ENCODE measurements at regions not wholly inside any gene's neighbourhood (a gene's known extent, or its start where the extent isn't known, plus 50 kb on each side); places are given as distances from the start of the nearest gene placed in this dataset.

DNA sequence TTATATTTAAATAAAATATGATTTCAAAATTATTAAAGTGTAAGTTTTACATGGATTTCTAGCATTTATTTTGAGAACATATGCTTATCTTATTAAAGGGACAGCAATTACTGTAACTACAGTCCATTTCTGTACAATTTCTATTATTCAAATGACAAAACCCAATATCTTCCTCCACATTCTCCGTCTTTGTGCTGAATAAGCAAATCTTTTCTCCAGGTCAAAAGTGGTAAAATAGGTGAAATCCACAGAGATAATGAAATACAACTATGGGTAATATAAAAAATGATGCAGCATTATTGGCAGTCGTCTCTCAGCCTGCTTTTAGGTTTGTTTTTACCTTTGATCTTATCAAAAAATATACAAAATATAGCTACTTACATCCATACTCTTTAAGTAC lies 79.4 kb upstream of the OTX2 start:
- POLR2A ChIA-PET: no interaction called here

GRCh38 chr14:56888274-56888673 lies 78.0 kb upstream of the OTX2 start:
- intact Hi-C loops (cut with micrococcal nuclease): no loop called here
- Mint-ChIP-seq H3K4me1 (ENCODE audit: low read depth) (no peaks in the 10 kb centered on the region), H3K36me3 (no peaks in the 10 kb centered on the region), H3K9me3 (no peaks in the 10 kb centered on the region), H3K27ac (no peak overlapping the region), H3K4me3 (no peak overlapping the region), H3K27me3 (peaks cover 26% of the 10 kb centered on the region)
- ChIA-PET CTCF (no interaction called here), POLR2A (no interaction called here)
- no peak for DNase-seq

More for the DNA sequence above, 79.4 kb upstream of the OTX2 start:
- intact Hi-C loops (cut with micrococcal nuclease): no loop called here
- CTCF ChIA-PET: no interaction called here
- no peak overlapping the region for H3K4me3 Mint-ChIP-seq
- H3K27ac Mint-ChIP-seq: no peak overlapping the region
- no peak for DNase-seq
- no peaks in the 10 kb centered on the region for H3K4me1 Mint-ChIP-seq (ENCODE audit: low read depth)
- peaks cover 30% of the 10 kb centered on the region for H3K27me3 Mint-ChIP-seq
- no peaks in the 10 kb centered on the region for H3K36me3 Mint-ChIP-seq
- H3K9me3 Mint-ChIP-seq: no peaks in the 10 kb centered on the region

DNA sequence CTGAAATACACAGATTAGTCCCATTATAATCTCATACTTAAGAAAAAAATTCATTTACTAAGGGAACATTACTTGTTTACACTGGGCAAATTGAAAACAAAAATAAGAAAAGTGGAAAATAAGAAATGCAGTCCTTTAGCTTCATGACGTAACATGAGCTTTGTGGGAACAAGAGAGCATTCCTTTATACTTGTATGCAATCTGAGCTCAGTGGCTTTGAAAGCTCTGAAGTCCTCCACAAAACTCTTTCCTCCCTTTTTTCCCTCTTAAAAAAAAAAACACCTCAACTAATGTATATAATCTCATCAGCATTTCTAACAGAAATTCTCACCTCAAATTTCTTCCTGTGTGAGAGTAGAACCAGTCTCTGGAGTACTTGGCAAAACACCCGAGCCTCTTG lies 76.9 kb upstream of the OTX2 start:
- Mint-ChIP-seq H3K36me3 (no peaks in the 10 kb centered on the region), H3K9me3 (no peaks in the 10 kb centered on the region), H3K27ac (no peak overlapping the region), H3K27me3 (peaks cover 19% of the 10 kb centered on the region), H3K4me1 (ENCODE audit: low read depth) (no peaks in the 10 kb centered on the region), H3K4me3 (no peak overlapping the region)
- intact Hi-C loops (cut with micrococcal nuclease): no loop called here
- DNase-seq: no peak
- CTCF ChIA-PET: interaction anchor here (0.5 kb wide), 1 partner anchor 70 kb away, joined by 3 read pairs; no protein-coding TSS in a partner anchor
- POLR2A ChIA-PET: no interaction called here

DNA sequence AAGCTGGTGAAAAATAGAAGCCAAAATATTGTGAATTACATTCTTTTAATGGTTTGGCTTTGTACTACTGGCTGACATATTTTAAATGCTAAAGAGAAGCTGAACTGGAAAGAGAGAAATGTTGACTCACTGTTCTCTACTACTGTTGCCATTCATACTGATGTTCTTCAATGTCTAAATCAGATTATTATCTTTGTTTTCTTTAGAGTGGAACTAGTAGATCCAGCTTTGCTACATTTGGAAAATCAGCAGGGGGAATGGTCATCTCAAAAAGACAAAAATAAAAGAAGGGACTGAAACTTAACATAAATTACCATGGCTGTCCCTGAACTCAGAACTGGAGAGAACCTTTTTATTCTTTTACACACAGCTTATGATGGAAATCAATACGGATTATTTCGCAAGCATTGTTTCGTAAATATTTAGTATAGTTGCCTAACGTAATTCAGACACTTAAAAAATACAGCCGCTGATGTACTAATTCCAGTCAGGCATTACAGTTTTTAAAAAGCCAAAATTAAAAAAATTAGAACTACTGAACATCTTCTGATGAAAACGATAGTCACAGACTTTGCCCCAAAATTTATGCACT lies 76.3 kb upstream of the OTX2 start:
- DNase-seq: no peak
- H3K4me3 Mint-ChIP-seq: no peak overlapping the region
- ChIA-PET POLR2A (no interaction called here), CTCF (no interaction called here)
- intact Hi-C loops (cut with micrococcal nuclease): no loop called here
- H3K36me3 Mint-ChIP-seq: no peaks in the 10 kb centered on the region
- no peaks in the 10 kb centered on the region for H3K4me1 Mint-ChIP-seq (ENCODE audit: low read depth)
- H3K27ac Mint-ChIP-seq: no peak overlapping the region
- peaks cover 17% of the 10 kb centered on the region for H3K27me3 Mint-ChIP-seq
- no peaks in the 10 kb centered on the region for H3K9me3 Mint-ChIP-seq

DNA sequence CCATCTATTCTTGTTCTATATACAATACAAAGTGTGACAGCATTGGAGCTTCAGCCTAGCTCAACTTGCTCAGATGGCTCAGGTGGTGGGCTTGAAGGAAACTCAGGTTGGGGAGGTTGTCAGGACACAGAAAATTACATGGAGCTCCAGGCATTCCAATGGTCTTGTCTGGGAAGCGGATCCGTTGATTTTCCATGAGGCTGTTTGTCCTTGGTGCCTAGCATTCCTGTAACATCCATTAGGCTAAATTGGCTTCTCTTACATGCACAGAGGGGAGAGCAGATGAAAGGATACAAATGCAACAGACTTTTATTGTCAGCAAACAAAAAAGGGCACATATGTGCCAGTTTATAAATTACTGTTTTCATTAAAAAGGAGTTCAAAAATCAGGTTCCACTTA lies 75.5 kb upstream of the OTX2 start:
- Mint-ChIP-seq H3K36me3 (no peaks in the 10 kb centered on the region), H3K27me3 (peaks cover 17% of the 10 kb centered on the region), H3K4me1 (ENCODE audit: low read depth) (no peaks in the 10 kb centered on the region), H3K4me3 (no peak overlapping the region), H3K9me3 (no peaks in the 10 kb centered on the region), H3K27ac (no peak overlapping the region)
- POLR2A ChIA-PET: no interaction called here
- CTCF ChIA-PET: no interaction called here
- DNase-seq: no peak
- intact Hi-C loops (cut with micrococcal nuclease): no loop called here

GRCh38 chr14:56884617-56885016 lies 74.3 kb upstream of the OTX2 start:
- H3K36me3 Mint-ChIP-seq: no peaks in the 10 kb centered on the region
- H3K4me1 Mint-ChIP-seq (ENCODE audit: low read depth): no peaks in the 10 kb centered on the region
- intact Hi-C loops (cut with micrococcal nuclease): no loop called here
- peaks cover 15% of the 10 kb centered on the region for H3K27me3 Mint-ChIP-seq
- H3K9me3 Mint-ChIP-seq: no peaks in the 10 kb centered on the region
- ChIA-PET POLR2A (no interaction called here), CTCF (interaction anchor here (0.8 kb wide), 1 partner anchor 394 kb away, joined by 3 read pairs; no protein-coding TSS in a partner anchor)
- H3K4me3 Mint-ChIP-seq: no peak overlapping the region
- H3K27ac Mint-ChIP-seq: no peak overlapping the region
- DNase-seq: no peak

- Mint-ChIP-seq H3K9me3 (no peaks in the 10 kb centered on the region), H3K4me1 (ENCODE audit: low read depth) (no peaks in the 10 kb centered on the region), H3K27me3 (peaks cover 7% of the 10 kb centered on the region), H3K36me3 (no peaks in the 10 kb centered on the region), H3K4me3 (no peak overlapping the region), H3K27ac (no peak overlapping the region)
- POLR2A ChIA-PET: no interaction called here
- intact Hi-C loops (cut with micrococcal nuclease): no loop called here
- DNase-seq: no peak
- CTCF ChIA-PET: no interaction called here
Measured at GRCh38 chr14:56881181-56881580, 70.9 kb upstream of the OTX2 start.

- no peak overlapping the region for H3K4me3 Mint-ChIP-seq
- H3K27ac Mint-ChIP-seq: no peak overlapping the region
- ChIA-PET CTCF (interaction anchor here (0.9 kb wide), 1 partner anchor 189 kb away, joined by 3 read pairs; no protein-coding TSS in a partner anchor), POLR2A (no interaction called here)
- H3K4me1 Mint-ChIP-seq (ENCODE audit: low read depth): no peaks in the 10 kb centered on the region
- H3K36me3 Mint-ChIP-seq: no peaks in the 10 kb centered on the region
- no peak for DNase-seq
- peaks cover 7% of the 10 kb centered on the region for H3K27me3 Mint-ChIP-seq
- no peaks in the 10 kb centered on the region for H3K9me3 Mint-ChIP-seq
- intact Hi-C loops (cut with micrococcal nuclease): no loop called here
Measured at GRCh38 chr14:56878766-56879165, 68.5 kb upstream of the OTX2 start.

GRCh38 chr14:56875104-56875675 lies 64.9 kb upstream of the OTX2 start:
- Mint-ChIP-seq H3K4me1 (ENCODE audit: low read depth) (no peaks in the 10 kb centered on the region), H3K4me3 (no peak overlapping the region), H3K27me3 (peaks cover 5% of the 10 kb centered on the region), H3K9me3 (no peaks in the 10 kb centered on the region), H3K36me3 (no peaks in the 10 kb centered on the region), H3K27ac (no peak overlapping the region)
- POLR2A ChIA-PET: no interaction called here
- CTCF ChIA-PET: no interaction called here
- DNase-seq: no peak
- intact Hi-C loops (cut with micrococcal nuclease): no loop called here

DNA sequence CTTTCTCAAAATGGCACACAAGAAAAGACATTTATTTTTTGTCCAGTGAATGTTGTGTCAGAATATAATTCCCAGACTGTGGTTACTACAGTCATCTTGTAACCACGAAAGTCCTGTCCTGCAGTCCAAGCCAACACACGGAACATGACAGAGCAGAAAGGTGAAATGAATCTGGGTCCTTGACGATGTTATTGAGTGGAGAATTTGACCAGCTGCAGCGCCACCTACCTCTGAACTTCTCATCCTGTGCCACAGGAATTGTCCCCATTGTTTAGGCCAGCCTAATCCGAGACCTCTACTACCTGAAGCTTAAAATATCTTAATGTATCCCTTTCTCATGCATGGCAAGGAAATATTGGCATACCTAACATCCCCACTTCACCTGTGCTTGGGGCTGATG lies 64.1 kb upstream of the OTX2 start:
- H3K9me3 Mint-ChIP-seq: no peaks in the 10 kb centered on the region
- H3K4me1 Mint-ChIP-seq (ENCODE audit: low read depth): no peaks in the 10 kb centered on the region
- CTCF ChIA-PET: interaction anchor here (0.6 kb wide), 1 partner anchor 59 kb away, joined by 3 read pairs; no protein-coding TSS in a partner anchor
- H3K36me3 Mint-ChIP-seq: no peaks in the 10 kb centered on the region
- DNase-seq: peak; percentile 9
- peaks cover 4% of the 10 kb centered on the region for H3K27me3 Mint-ChIP-seq
- no peak overlapping the region for H3K27ac Mint-ChIP-seq
- H3K4me3 Mint-ChIP-seq: no peak overlapping the region
- POLR2A ChIA-PET: no interaction called here
- intact Hi-C loops (cut with micrococcal nuclease): loop anchor here (5.0 kb wide), 1 partner anchor 382 kb away; no protein-coding TSS in a partner anchor

- Mint-ChIP-seq H3K36me3 (no peaks in the 10 kb centered on the region), H3K9me3 (no peaks in the 10 kb centered on the region), H3K4me1 (ENCODE audit: low read depth) (no peaks in the 10 kb centered on the region), H3K27me3 (no peaks in the 10 kb centered on the region), H3K4me3 (no peak overlapping the region), H3K27ac (no peak overlapping the region)
- intact Hi-C loops (cut with micrococcal nuclease): loop anchor here (5.0 kb wide), 1 partner anchor 378 kb away; no protein-coding TSS in a partner anchor
- DNase-seq: no peak
- POLR2A ChIA-PET: no interaction called here
- CTCF ChIA-PET: no interaction called here
Measured at GRCh38 chr14:56870336-56870735, 60.1 kb upstream of the OTX2 start.

DNA sequence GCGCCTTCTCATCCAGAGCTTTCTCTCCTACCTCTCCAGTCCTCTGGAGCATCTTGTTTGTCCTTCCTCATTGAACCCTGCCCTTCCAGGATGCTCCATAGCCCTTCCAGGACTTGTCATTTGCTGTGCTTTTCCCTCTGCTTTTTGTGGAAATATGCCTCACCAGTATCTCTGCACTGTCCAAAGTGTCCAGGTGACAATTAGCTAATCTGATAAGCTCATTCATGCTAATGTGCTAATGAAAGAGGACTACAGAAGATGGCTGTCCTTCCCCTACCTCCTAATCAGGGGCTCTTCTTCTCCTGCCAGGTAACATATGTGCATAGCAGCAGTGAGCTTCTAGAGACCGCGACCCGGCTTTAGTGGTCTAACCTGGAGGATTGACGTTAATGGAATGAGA lies 58.4 kb upstream of the OTX2 start:
- ChIA-PET CTCF (interaction anchor here (1.4 kb wide), 1 partner anchor 378 kb away, joined by 3 read pairs; no protein-coding TSS in a partner anchor), POLR2A (no interaction called here)
- Mint-ChIP-seq H3K27me3 (no peaks in the 10 kb centered on the region), H3K4me3 (no peak overlapping the region), H3K36me3 (no peaks in the 10 kb centered on the region), H3K27ac (no peak overlapping the region), H3K4me1 (ENCODE audit: low read depth) (no peaks in the 10 kb centered on the region), H3K9me3 (no peaks in the 10 kb centered on the region)
- no peak for DNase-seq
- intact Hi-C loops (cut with micrococcal nuclease): no loop called here

- CTCF ChIA-PET: no interaction called here
- intact Hi-C loops (cut with micrococcal nuclease): no loop called here
- no peak for DNase-seq
- POLR2A ChIA-PET: no interaction called here
- Mint-ChIP-seq H3K4me1 (ENCODE audit: low read depth) (no peaks in the 10 kb centered on the region), H3K27me3 (peaks cover 16% of the 10 kb centered on the region), H3K36me3 (no peaks in the 10 kb centered on the region), H3K4me3 (no peak overlapping the region), H3K27ac (no peak overlapping the region), H3K9me3 (no peaks in the 10 kb centered on the region)
Measured at GRCh38 chr14:56862836-56863235, 52.6 kb upstream of the OTX2 start.

All from activated CD4-positive, alpha-beta memory T cell treated with anti-CD3 and anti-CD28 coated beads for 36 hours (primary cell).